HCT116 (cell line): ENCODE measurements at regions not wholly inside any gene's neighbourhood (a gene's known extent, or its start where the extent isn't known, plus 50 kb on each side); places are given as distances from the start of the nearest gene placed in this dataset.

Experiments used
- ATAC-seq: fragments of 200-7000 bp; cut with Tn5 transposase; 2 replicates; pipeline ENCODE4 v1.9.1; 2020; ENCODE audit warnings: mild to moderate bottlenecking, moderate library complexity
- BruUV-seq: library from RNA; stranded (reverse); fragments of 400-500 nt; replicated peaks from 2 replicates; lab custom pipeline; 2021; lab: Mats Ljungman, UMichigan
- CTCF ChIA-PET: fragments of 300-600 bp; sonication (Branson Sonifier 250); formaldehyde crosslinking; loops from one replicate; lab custom pipeline; 2021; ENCODE audit warnings: antibody characterized with exemption; lab: Charles Lee
- POLR2A ChIA-PET: fragments of 300-600, 350-600 bp; sonication (Branson Sonifier 250); formaldehyde crosslinking; loops from one replicate; lab custom pipeline; 2021; ENCODE audit warnings: antibody characterized with exemption; lab: Charles Lee
- RAD21 ChIA-PET, 2 experiments: fragments of 300-600 bp; sonication (Branson Sonifier 250); formaldehyde crosslinking; loops; one replicate each; lab custom pipeline; 2023; ENCODE audit warnings: low total read pairs in 2 of 2; ENCODE audit not compliant: uncharacterized antibody in 2 of 2, unreplicated experiment in 2 of 2, low non-redundant PET in 1 of 2; lab: Charles Lee
- DNase-seq: peaks from one replicate; pipeline ENCODE4 v3.0.0-alpha.2; 2010; ENCODE audit warnings: low read depth, low spot score
- H2AFZ ChIP-seq: fragments of 200-600 bp; shearing (Covaris generic), sonication (generic); 2 replicates; pipeline ENCODE4 v1.6.1; 2017; ENCODE audit warnings: low read depth, mixed run types, mixed read lengths, antibody characterized with exemption, low read length; ENCODE audit not compliant: poor library complexity, severe bottlenecking
- H3K27ac ChIP-seq: 2 replicates; pipeline ENCODE4 v1.5.1; 2012; ENCODE audit warnings: low read depth, low read length
- H3K27me3 ChIP-seq: fragments of 200-600 bp; sonication (generic); 2 replicates; pipeline ENCODE4 v1.6.1; 2016; ENCODE audit warnings: mixed run types, low read length, mixed read lengths; ENCODE audit not compliant: insufficient read depth
- H3K36me3 ChIP-seq, 2 experiments: fragments of 200-500 bp in 1 of 2; fragments of 200-600 bp in 1 of 2; sonication (Bioruptor generic) in 1 of 2; sonication (generic) in 1 of 2; 2 replicates each; pipeline versions ENCODE4 v1.5.1 to v1.6.1; 2014 to 2016; ENCODE audit warnings: low read length in 2 of 2, inconsistent platforms in 1 of 2, mixed read lengths in 1 of 2, mixed run types in 1 of 2; ENCODE audit not compliant: insufficient read depth in 2 of 2, control insufficient read depth in 1 of 2
- H3K4me1 ChIP-seq, 2 experiments: fragments of 200-600 bp in 1 of 2; sonication (generic) in 1 of 2; 2 replicates each; pipeline versions ENCODE4 v1.5.1 to v1.6.1; 2012 to 2017; ENCODE audit warnings: low read length in 2 of 2, inconsistent platforms in 1 of 2, mild to moderate bottlenecking in 1 of 2, mixed read lengths in 1 of 2, mixed run types in 1 of 2, moderate library complexity in 1 of 2; ENCODE audit not compliant: insufficient read depth in 2 of 2, control insufficient read depth in 1 of 2
- H3K4me2 ChIP-seq: fragments of 200-600 bp; sonication (generic); 2 replicates; pipeline ENCODE4 v1.6.1; 2017; ENCODE audit warnings: mixed run types, low read length, mixed read lengths
- H3K4me3 ChIP-seq, 2 experiments: fragments of 200-600 bp in 1 of 2; sonication (generic) in 1 of 2; replicated peaks in 1 of 2; 2 replicates each; pipeline ENCODE4 v1.5.1; 2011 to 2016; ENCODE audit warnings: low read length in 2 of 2, control low read depth in 1 of 2, low read depth in 1 of 2, mild to moderate bottlenecking in 1 of 2, mixed read lengths in 1 of 2, mixed run types in 1 of 2
- H3K79me2 ChIP-seq: fragments of 200-600 bp; sonication (generic); 2 replicates; pipeline ENCODE4 v1.6.1; 2017; ENCODE audit warnings: mild to moderate bottlenecking, mixed run types, low read length, moderate library complexity, mixed read lengths; ENCODE audit not compliant: insufficient read depth
- H3K9ac ChIP-seq: fragments of 200-600 bp; sonication (generic); 2 replicates; pipeline ENCODE4 v1.6.1; 2016; ENCODE audit warnings: low read length, mixed read lengths
- H3K9me2 ChIP-seq: fragments of 200-600 bp; sonication (generic), shearing (Covaris generic); 2 replicates; pipeline ENCODE4 v1.6.1; 2017; ENCODE audit warnings: mixed run types, mild to moderate bottlenecking, moderate library complexity; ENCODE audit not compliant: insufficient read depth
- H3K9me3 ChIP-seq, 2 experiments: fragments of 200-500 bp in 1 of 2; fragments of 200-600 bp in 1 of 2; sonication (Bioruptor generic) in 1 of 2; sonication (generic) in 1 of 2; 2 replicates each; pipeline ENCODE4 v1.6.1; 2014 to 2017; ENCODE audit warnings: low read length in 2 of 2, mixed read lengths in 2 of 2, inconsistent platforms in 1 of 2, low read depth in 1 of 2, mild to moderate bottlenecking in 1 of 2, mixed run types in 1 of 2, moderate library complexity in 1 of 2; ENCODE audit not compliant: control insufficient read depth in 1 of 2, insufficient read depth in 1 of 2
- H4K20me1 ChIP-seq: fragments of 200-600 bp; sonication (generic), shearing (Covaris generic); 2 replicates; pipeline ENCODE4 v1.6.1; 2017; ENCODE audit warnings: mixed run types, mild to moderate bottlenecking, moderate library complexity; ENCODE audit not compliant: insufficient read depth
- CBX3 ChIP-seq: IDR thresholded peaks from 2 replicates; pipeline ENCODE4 v1.6.1; 2012; ENCODE audit warnings: low read depth
- EZH2 ChIP-seq: fragments of 200-600 bp; sonication (generic); IDR thresholded peaks from 2 replicates; pipeline ENCODE4 v1.6.1; 2017; ENCODE audit warnings: antibody characterized with exemption, mixed run types
- EZH2phosphoT487 ChIP-seq: fragments of 200-600 bp; IDR thresholded peaks from 2 replicates; pipeline ENCODE4 v1.6.1; 2018; ENCODE audit warnings: antibody characterized with exemption, borderline replicate concordance
- POLR2A ChIP-seq: IDR thresholded peaks from 2 replicates; pipeline ENCODE4 v1.7.0; 2011; ENCODE audit warnings: borderline replicate concordance; ENCODE audit not compliant: insufficient read depth, insufficient read length; ENCODE audit errors: extremely low read depth
- RAD21 ChIP-seq: IDR thresholded peaks from 2 replicates; pipeline ENCODE4 v1.6.1; 2012; ENCODE audit warnings: low read depth, mild to moderate bottlenecking
- ZFX ChIP-seq: fragments of 450-650 bp; IDR thresholded peaks from 2 replicates; pipeline ENCODE4 v1.6.1; 2017
- ZNF274 ChIP-seq: fragments of 200-500 bp; sonication (Bioruptor generic); IDR thresholded peaks from 2 replicates; pipeline ENCODE4 v1.6.1; 2014; ENCODE audit warnings: mild to moderate bottlenecking, low read depth, low read length, inconsistent platforms
- intact Hi-C: fragments of 100-400 bp; cut with micrococcal nuclease; formaldehyde crosslinking; loops from 2 replicates; pipeline ENCODE4 v1.10.0; 2022
- TF ChIP-seq, protein P1 (sequence below): IDR thresholded peaks from 2 replicates; pipeline ENCODE4 v1.6.1; 2011; ENCODE audit warnings: mild to moderate bottlenecking, low read length, moderate library complexity; ENCODE audit not compliant: insufficient replicate concordance; ENCODE audit errors: extremely low read depth
- TF ChIP-seq, protein P2 (sequence below): IDR thresholded peaks from 2 replicates; pipeline ENCODE4 v1.6.1; 2012
- TF ChIP-seq, protein P3 (sequence below): IDR thresholded peaks from 2 replicates; pipeline ENCODE4 v1.6.1; 2012

DNA sequence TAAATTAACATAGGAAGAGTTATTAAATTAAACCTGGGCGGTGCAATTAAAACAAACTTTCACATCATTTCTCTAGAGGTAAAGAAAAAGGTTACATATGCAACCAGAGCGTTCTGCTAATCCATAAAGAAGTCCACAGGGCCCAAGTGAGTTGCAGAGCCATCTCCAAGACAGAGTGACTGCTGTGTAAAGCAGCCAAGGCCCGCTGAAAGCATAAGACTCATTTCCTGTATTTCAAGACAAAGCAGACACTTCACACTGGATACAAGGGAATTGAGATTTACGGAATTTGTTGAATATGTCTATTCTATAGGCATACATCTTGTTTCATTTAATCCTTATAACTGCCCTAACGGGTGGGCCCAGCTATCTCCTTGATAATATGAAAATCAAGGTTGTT lies 422.8 kb downstream of the CBLN4 start (continued):
- TF ChIP-seq, protein P1, sequence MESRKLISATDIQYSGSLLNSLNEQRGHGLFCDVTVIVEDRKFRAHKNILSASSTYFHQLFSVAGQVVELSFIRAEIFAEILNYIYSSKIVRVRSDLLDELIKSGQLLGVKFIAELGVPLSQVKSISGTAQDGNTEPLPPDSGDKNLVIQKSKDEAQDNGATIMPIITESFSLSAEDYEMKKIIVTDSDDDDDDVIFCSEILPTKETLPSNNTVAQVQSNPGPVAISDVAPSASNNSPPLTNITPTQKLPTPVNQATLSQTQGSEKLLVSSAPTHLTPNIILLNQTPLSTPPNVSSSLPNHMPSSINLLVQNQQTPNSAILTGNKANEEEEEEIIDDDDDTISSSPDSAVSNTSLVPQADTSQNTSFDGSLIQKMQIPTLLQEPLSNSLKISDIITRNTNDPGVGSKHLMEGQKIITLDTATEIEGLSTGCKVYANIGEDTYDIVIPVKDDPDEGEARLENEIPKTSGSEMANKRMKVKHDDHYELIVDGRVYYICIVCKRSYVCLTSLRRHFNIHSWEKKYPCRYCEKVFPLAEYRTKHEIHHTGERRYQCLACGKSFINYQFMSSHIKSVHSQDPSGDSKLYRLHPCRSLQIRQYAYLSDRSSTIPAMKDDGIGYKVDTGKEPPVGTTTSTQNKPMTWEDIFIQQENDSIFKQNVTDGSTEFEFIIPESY = no peak
- TF ChIP-seq, protein P2, sequence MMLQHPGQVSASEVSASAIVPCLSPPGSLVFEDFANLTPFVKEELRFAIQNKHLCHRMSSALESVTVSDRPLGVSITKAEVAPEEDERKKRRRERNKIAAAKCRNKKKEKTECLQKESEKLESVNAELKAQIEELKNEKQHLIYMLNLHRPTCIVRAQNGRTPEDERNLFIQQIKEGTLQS = no peak
- TF ChIP-seq ZFX (no peak), CBX3 (no peak), ZNF274 (no peak), EZH2 (no peak), RAD21 (no peak), POLR2A (no peak)
- TF ChIP-seq, protein P3, sequence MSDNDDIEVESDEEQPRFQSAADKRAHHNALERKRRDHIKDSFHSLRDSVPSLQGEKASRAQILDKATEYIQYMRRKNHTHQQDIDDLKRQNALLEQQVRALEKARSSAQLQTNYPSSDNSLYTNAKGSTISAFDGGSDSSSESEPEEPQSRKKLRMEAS = no peak

DNA sequence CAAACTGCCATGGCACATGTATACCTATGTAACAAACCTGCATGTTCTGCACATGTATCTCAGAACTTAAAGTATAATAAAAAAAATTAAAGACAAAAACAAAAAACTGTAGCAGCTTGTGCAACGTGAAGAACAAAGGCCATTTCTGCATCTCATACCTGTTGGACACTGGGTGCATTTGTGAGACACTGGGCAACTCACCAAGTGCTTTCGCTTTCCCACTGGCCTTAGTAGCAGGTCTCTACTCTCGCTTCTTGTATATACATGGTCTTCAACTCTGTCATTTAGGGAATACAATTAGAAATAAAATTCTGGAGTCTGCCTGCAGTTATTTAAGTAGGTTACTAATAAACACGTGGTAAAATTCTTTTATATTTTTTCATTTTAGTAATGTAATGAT lies 423.8 kb downstream of the CBLN4 start:
- ATAC-seq (no peak), DNase-seq (no peak)
- Histone ChIP-seq H2AFZ (no peak overlapping the region), H3K79me2 (no peaks in the 10 kb centered on the region), H3K9ac (no peak overlapping the region), H3K9me3 (peaks cover 13 to 35% of the 10 kb centered on the region in 2 experiments; a peak in 3 of 4 replicates), H3K4me2 (no peak overlapping the region), H3K27ac (no peak overlapping the region), H3K36me3 (no peaks in the 10 kb centered on the region), H3K9me2 (no peaks in the 10 kb centered on the region), H3K4me3 (no peak overlapping the region), H3K27me3 (no peaks in the 10 kb centered on the region), H4K20me1 (no peaks in the 10 kb centered on the region), H3K4me1 (no peaks in the 10 kb centered on the region)
- RAD21 ChIA-PET = no interaction called here
- no TSS peak for BruUV-seq
- TF ChIP-seq, protein P1 = no peak
- TF ChIP-seq EZH2phosphoT487 (no peak), ZNF274 (no peak), ZFX (no peak)
- TF ChIP-seq, protein P3 = no peak
- intact Hi-C loops = no loop called here
- CTCF ChIA-PET = no interaction called here
- POLR2A ChIA-PET = no interaction called here
